GM13976 (cell line): ENCODE measurements at regions not wholly inside any gene's neighbourhood (a gene's known extent, or its start where the extent isn't known, plus 50 kb on each side); places are given as distances from the start of the nearest gene placed in this dataset.

Experiments
- DNase-seq: peaks from one replicate; pipeline ENCODE4 v3.0.0; 2012; ENCODE audit warnings: low spot score
- CTCF ChIP-seq: IDR thresholded peaks from 2 replicates; pipeline ENCODE4 v1.5.1; 2012; ENCODE audit warnings: borderline replicate concordance, mild to moderate bottlenecking; ENCODE audit not compliant: insufficient read depth; ENCODE audit errors: extremely low read depth, missing control alignments, control extremely low read depth
- in situ Hi-C: fragments of 300-500 bp; cut with MboI; formaldehyde crosslinking; loops from one replicate; pipeline ENCODE4 v1.12.0; 2022; ENCODE audit warnings: low sequenced_read_pairs, mixed read lengths, inconsistent platforms; ENCODE audit not compliant: unreplicated experiment

DNA sequence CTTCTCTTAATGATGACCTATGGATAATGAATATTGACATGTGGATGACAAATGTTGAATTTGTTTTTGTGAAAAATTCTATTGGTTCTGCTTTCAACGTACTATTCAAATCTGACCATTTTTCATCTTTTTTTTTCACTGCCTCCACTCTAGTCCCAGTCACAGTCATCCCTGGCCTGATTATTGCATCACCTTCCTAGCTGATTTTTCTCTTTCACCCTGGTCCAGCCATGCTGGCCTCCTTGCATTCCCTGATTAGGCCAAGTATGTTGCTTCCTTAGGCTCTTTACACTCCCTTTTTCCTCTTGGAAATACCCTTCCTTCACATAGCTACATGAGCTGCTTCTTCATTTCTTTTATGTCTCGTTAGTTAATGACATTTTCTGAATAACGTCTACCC is 58.1 kb upstream of the MAP9 start:
- DNase-seq: no peak
- in situ Hi-C loops: no loop called here
- TF ChIP-seq CTCF: no peak

- in situ Hi-C loops: no loop called here
- DNase-seq: no peak
- no peak for TF ChIP-seq CTCF
Measured at GRCh38 chr4:155434366-155434765, 57.6 kb upstream of the MAP9 start.

DNA sequence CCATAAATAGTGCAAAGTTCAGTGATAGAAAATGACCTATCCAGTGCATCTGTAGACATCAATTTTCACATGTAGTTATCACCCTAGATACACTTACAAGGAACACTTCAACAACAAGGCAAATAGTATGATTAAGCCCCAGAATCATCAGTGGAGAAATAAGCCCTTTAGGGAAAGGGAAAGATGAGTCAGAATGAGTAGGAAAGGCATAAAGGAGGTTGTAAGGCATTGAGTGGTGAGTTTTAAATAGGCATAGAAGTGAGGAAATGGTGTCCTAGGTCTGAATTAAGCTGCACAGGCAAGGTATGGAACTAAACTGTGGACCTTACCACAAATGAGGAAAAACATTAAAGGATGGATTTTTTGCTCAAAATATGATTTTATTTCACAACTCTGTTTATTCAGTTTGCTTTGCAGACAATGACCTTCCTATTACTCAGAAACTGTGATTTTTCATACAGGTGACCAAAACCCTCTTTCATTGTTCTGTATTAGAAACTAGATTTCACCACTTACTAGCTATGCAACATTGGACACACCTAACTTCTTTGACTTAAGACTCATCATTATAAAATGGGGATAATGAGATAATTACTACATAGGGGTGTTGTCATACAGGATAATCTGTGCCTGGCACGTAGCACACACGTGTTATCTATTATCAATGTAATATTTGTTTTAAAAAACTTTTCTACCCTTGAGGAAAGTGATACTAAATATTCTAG is 57.0 kb upstream of the MAP9 start:
- no peak for DNase-seq
- in situ Hi-C loops: no loop called here
- no peak for TF ChIP-seq CTCF

GRCh38 chr4:155430895-155431795 is 54.4 kb upstream of the MAP9 start:
- DNase-seq: no peak
- no peak for TF ChIP-seq CTCF
- in situ Hi-C loops: no loop called here

GRCh38 chr4:155428128-155428527 is 51.4 kb upstream of the MAP9 start:
- DNase-seq: no peak
- in situ Hi-C loops: no loop called here
- no peak for TF ChIP-seq CTCF

- in situ Hi-C loops: no loop called here
- TF ChIP-seq CTCF: no peak
Measured at GRCh38 chr4:155426953-155427352, 50.2 kb upstream of the MAP9 start.

More at GRCh38 chr4:155426953-155427352, 50.2 kb upstream of the MAP9 start:
- no peak for DNase-seq
